Fibroblast of lung (primary cell): ENCODE measurements at regions not wholly inside any gene's neighbourhood (a gene's known extent, or its start where the extent isn't known, plus 50 kb on each side); places are given as distances from the start of the nearest gene placed in this dataset.

ENCODE experiments used
- CTCF ChIP-seq, 2 donors: IDR thresholded peaks in 1 of 2; conservative IDR thresholded peaks in 1 of 2; 1 replicate in 1 of 2; 2 replicates in 1 of 2; pipeline ENCODE4 v1.5.1; 2011 to 2012; ENCODE audit warnings: low read length in 2 of 2, control low read depth in 1 of 2, inconsistent platforms in 1 of 2, low read depth in 1 of 2, mild to moderate bottlenecking in 1 of 2
- EZH2 ChIP-seq: IDR thresholded peaks from 2 replicates; pipeline ENCODE4 v1.5.1; 2012; ENCODE audit warnings: low read length, control low read depth, mild to moderate bottlenecking; ENCODE audit errors: missing control alignments

- TF ChIP-seq EZH2 (no peak), CTCF (conservative IDR thresholded peaks at IDR 0.05 in 1 of 2, IDR thresholded peaks at IDR 0.05 in 1 of 2; ENCODE audit: low read depth in 1 of 2, low read length in 2 of 2) (no peak)
These were observed 221.9 kb downstream of the GIPC2 start for GRCh38 chr1:78267513-78268218.
